ENCODE measurements at regions not wholly inside any gene's neighbourhood (a gene's known extent, or its start where the extent isn't known, plus 50 kb on each side); places are given as distances from the start of the nearest gene placed in this dataset.
A peak's percentile ranks its signal among the peaks of the same experiment; 100 is the strongest.

- DNase-seq: no peak
Observed at GRCh38 chr12:67506739-67507138, 141.8 kb upstream of the DYRK2 start.

GRCh38 chr12:67508830-67509229 is 139.7 kb upstream of the DYRK2 start:
- no peak for DNase-seq

GRCh38 chr12:67509666-67510386 is 138.7 kb upstream of the DYRK2 start:
- DNase-seq: no peak

GRCh38 chr12:67512061-67512460 is 136.5 kb upstream of the DYRK2 start:
- DNase-seq: no peak

GRCh38 chr12:67514502-67514901 is 134.0 kb upstream of the DYRK2 start:
- no peak for DNase-seq

- no peak for DNase-seq
Observed at GRCh38 chr12:67515679-67516340, 132.7 kb upstream of the DYRK2 start.

GRCh38 chr12:67517181-67517887 is 131.2 kb upstream of the DYRK2 start:
- DNase-seq: peak; percentile 24

- DNase-seq: no peak
Observed at GRCh38 chr12:67519484-67520433, 128.8 kb upstream of the DYRK2 start.

- DNase-seq: no peak
Observed at GRCh38 chr12:67520606-67521005, 127.9 kb upstream of the DYRK2 start.

- no peak for DNase-seq
Observed at GRCh38 chr12:67522222-67522621, 126.3 kb upstream of the DYRK2 start.

GRCh38 chr12:67523538-67523937 is 125.0 kb upstream of the DYRK2 start:
- DNase-seq: no peak

- no peak for DNase-seq
Observed at GRCh38 chr12:67524861-67525616, 123.5 kb upstream of the DYRK2 start.

GRCh38 chr12:67525617-67525884 is 123.0 kb upstream of the DYRK2 start:
- DNase-seq: no peak

GRCh38 chr12:67526129-67526528 is 122.4 kb upstream of the DYRK2 start:
- DNase-seq: no peak

GRCh38 chr12:67531051-67531450 is 117.5 kb upstream of the DYRK2 start:
- no peak for DNase-seq

- no peak for DNase-seq
Observed at GRCh38 chr12:67531501-67531900, 117.0 kb upstream of the DYRK2 start.

- no peak for DNase-seq
Observed at GRCh38 chr12:67533159-67533558, 115.4 kb upstream of the DYRK2 start.

- no peak for DNase-seq
Observed at GRCh38 chr12:67534046-67534445, 114.5 kb upstream of the DYRK2 start.

GRCh38 chr12:67534681-67535080 is 113.9 kb upstream of the DYRK2 start:
- DNase-seq: peak; percentile 76

GRCh38 chr12:67535176-67535575 is 113.4 kb upstream of the DYRK2 start:
- DNase-seq: no peak

GRCh38 chr12:67535971-67536370 is 112.6 kb upstream of the DYRK2 start:
- DNase-seq: no peak

- DNase-seq: no peak
Observed at GRCh38 chr12:67539329-67539728, 109.2 kb upstream of the DYRK2 start.
